ENCODE measurements at regions not wholly inside any gene's neighbourhood (a gene's known extent, or its start where the extent isn't known, plus 50 kb on each side); places are given as distances from the start of the nearest gene placed in this dataset.
"Not testable (repeated sequence)": the region's sequence is repeated elsewhere in the genome, so short reads cannot be mapped to it uniquely, and the experiment has no call there.

DNA sequence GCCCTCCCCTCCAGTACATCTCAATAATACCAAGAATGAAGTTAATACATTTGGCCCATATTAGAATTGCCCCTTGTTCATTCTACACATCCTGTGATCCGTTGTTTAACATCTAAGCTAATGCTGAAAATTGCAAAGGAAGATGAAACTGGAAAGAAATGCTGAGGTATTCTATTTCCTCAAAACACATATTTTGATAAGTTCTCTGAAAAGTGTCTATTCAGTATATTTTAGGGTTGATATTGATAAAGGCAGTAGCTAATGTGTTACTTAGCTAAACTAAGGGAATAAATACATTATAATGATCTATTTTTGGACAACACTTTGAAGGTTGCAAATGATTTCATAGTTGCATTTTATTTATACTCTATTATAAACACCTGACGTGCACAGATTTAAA, 702.6 kb upstream of the ROBO1 start:
- no peak for DNase-seq (ENCODE audit: low spot score)

DNA sequence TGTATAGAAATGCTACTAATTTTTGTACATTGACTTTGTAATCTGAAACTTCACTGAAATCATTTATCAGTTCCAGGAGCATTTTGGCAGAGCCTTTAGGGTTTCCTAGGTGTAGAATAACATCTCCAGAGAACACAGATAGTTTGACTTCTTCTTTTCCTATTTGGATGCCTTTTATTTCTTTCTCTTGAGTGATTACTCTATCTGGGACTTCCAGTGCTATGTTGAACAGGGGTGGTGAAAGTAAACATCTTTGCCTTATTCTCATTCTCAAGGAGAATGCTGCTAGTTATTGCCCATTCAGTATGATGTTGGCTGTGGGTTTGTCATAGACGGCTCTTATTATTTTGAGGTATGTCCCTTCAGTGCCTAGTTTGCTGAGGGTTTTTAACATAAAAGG, 697.9 kb upstream of the ROBO1 start:
- no peak for DNase-seq (ENCODE audit: low spot score)

DNA sequence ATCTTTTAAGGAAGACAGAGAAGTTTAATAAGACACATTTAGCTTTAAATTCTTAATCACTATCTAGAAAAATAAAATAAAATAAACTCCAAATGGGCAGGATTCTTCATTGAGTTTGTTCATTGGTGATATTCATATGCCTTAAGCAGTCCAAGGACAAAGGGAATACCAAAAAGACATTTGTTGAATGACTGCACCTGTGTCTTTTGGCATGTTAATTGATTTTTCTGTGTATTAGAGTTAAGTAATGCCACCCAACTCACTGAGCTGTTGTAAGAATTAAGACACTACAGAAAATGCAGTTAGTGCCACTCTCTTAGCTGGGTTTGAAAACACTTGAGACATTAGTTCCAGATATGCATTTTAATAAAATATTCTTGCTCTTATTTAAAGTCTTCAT, 683.6 kb upstream of the ROBO1 start:
- no peak for DNase-seq (ENCODE audit: low spot score)

DNA sequence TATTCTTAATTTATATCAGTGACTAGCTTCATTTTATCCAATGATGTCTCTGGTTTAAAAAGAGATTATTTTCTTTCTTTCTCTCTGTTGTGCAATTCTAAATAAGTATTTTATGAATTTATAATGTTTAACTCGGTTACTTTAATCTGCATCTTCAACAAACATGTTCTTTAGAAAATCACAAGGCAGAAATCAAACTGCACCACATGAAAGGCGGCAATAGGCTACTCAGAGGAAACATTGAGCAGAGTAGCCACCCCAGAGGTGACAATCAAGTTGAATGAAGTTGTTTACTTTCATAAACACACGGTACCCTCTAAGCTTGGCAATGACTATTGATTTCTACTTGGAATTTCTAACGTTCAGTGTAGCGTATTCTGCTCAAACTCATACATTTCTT, 677.8 kb upstream of the ROBO1 start:
- no peak for DNase-seq (ENCODE audit: low spot score)

DNA sequence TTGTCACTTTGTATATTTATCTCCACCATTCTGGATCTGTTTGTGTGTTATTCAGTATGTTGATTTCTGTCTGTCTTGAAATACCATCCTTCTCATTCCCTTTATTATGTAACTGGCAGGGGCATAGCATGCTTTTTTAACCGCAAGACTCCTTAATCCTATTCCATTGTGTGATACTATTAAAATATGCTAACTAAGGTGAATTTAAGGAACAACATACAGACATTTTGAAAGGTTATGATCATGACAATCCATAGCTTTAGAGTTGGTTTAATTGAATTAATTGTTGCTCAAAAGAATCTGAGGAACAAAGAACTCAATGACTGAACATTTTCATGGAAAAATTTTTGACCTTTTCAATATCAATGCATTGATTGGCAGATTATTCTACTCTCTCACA, 677.3 kb upstream of the ROBO1 start:
- DNase-seq (ENCODE audit: low spot score) = no peak

DNA sequence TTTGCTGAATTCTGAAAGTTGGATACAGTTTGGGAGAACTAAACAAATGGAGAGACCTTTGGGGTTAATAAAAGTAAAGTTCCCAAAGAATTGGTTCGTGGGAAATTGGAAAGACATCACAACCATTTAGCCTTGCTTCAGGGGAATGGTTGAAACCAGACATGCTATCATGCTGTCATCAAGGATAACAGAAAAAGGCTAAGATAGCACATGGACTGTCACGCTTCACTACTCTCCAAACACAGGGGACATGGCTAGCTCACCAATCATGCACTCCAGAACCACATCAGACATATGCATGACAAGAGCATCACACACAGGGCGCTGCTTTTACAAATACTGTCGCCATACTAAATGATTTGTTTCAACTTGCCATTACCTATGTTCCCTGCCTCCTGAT, 671.7 kb upstream of the ROBO1 start:
- DNase-seq (ENCODE audit: low spot score) = no peak

DNA sequence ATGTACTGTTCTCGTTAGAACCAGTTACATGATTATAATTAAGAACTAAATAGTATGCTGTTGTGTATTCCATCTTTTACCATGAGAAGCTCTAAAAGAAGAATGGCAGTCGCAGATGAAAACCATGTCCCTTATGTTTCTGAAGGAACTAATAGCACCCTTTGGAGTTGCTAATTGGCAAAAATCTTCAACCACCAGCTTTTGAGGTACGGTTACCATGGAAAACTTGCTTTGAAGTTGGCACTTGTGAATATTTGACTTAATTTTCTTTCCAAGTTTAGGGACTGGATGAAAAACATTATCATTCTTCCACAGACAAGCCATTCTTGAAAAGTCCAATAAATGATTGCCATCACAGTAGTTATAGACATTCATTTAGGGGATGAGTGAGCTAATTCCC, 666.6 kb upstream of the ROBO1 start:
- no peak for DNase-seq (ENCODE audit: low spot score)

DNA sequence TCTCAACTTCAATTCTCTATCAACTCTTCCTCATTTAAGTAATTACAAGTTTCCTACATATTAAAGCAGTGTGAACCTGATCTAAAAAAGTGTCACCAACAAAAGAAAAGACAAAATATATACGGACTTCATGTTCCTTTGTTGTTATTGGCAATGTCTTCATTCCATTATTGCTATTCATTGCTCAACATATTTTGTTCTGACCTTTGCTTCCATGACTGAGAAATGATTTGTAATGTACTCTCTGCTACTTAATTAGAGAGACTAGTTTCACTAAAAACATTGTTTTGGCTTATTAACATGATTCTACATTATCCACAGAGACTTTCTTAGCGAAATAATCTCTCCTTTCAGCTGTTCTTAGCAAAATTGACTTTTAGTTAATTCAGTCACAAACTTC, 657.2 kb upstream of the ROBO1 start:
- no peak for DNase-seq (ENCODE audit: low spot score)

DNA sequence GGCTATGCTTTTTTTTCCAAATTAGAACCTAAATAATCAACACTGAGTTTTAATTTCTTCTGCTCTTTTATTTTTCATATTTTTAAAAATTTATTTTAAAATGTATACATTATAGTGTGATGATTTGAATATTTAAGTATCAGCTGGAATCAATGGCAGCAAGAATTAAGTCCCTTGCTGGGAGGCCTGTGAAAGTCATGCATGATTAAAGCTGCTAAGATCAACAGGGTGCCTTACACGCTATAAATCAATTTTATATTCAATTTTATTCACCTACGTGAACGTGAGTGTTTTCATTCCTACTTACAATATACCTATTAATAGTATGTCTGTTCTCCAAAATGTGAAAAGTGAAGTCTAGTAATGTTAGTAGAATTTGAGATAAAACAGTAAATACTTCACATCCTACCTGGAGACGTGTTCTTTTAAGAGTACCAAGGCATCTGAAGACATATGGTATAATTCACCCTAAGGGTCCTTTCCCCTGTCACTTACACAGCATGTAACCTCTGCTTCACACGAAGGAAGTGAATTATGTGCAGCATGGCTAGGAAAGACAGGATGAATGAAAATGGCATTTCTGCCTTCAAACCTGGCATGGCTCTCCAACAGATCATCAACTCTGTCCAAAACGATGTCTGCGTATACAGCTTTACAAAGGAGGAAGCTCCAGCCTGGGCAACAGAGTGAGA, 640.4 kb upstream of the ROBO1 start:
- no peak for DNase-seq (ENCODE audit: low spot score)

DNA sequence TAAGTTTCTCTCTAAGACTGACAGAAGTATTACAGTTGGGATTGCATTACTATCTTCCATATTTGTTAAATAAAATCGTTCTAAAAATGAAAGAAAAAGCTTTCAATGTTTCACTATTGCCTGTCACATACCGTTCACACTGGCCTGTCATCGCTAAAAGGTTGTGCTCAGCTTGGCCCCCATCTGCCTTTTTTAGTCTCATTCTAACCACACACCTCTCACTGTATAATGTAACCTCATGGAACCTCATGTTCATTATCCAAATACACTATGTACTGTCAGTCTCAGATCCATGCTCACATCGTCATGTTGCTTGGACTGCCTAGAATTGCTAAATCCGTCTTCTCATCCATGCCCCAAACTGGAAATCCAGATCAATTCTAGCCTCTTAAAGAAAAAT, 637.8 kb upstream of the ROBO1 start:
- no peak for DNase-seq (ENCODE audit: low spot score)

DNA sequence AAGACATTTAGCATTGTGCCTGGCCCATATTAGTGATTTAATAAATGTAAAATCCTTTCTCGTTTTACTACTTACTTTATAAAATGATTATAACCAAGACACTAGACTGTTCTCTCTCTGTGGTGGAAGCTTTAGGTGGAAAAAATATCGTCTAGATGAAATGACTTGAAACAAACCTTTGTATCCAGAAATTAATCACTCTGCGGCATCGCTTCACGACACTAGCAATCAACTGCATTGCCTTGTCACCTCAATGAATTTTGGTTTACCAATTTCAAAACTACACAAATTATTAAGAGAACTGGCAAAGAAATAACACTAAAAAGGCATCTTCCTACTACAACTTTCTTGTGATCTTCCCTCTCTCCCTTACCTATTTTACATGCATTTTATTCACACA, 627.2 kb upstream of the ROBO1 start:
- DNase-seq (ENCODE audit: low spot score) = no peak

DNA sequence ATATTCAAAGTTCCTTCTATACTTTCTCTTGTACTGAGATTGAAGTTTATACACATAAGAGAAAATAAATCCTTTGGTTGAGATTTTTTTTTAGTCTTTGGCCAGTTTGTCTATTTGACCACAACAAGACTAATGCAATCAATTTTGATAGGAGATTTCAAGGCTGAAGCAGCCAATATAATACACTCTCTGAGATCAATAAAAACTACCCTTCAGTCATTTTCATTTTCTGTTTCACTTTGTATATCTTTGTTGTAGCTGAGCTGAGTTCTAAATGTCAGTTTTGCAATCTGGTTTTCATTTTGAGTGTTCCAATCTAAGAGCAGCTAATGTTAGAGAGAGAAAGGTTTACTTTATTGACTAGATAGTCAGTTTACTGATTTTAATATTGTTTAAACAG, 623.8 kb upstream of the ROBO1 start:
- DNase-seq (ENCODE audit: low spot score) = no peak

DNA sequence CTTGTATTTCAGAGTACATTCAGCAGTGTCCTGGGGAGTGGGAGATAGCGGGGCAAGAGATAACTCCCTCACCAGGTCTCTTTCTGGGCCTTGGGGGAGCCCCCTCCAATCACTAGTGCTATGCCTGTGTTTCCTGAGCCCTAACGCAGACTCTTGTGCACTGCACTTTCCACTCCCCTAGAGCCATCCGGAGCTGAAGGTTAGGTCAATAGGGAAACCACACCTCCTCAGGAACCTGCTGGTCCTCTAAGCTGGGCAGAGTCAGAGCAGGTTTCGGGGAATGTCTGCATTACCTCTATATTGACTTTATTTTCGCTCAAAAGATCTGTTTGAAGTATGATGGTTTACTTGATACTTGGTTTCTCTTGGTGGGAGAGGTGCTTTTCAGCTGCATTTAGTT, 617.0 kb upstream of the ROBO1 start:
- DNase-seq (ENCODE audit: low spot score) = no peak

DNA sequence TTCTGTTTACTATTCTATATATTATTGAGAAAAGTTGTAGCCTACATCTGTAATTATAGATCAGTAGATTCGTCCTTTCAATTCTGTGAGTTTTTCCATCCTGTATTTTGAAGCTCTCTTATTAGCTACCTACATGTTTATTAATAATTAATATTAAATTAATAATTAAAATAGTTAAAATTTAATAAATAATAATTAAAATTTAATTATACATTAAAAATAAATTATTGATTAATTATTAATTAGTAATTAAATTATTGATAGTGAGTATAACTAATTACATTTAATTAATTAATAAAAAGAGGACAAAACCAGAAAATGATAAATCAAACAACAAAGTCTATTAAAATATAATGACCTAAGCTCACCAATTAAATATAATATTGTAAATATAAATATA, 606.6 kb upstream of the ROBO1 start:
- no peak for DNase-seq (ENCODE audit: low spot score)

DNA sequence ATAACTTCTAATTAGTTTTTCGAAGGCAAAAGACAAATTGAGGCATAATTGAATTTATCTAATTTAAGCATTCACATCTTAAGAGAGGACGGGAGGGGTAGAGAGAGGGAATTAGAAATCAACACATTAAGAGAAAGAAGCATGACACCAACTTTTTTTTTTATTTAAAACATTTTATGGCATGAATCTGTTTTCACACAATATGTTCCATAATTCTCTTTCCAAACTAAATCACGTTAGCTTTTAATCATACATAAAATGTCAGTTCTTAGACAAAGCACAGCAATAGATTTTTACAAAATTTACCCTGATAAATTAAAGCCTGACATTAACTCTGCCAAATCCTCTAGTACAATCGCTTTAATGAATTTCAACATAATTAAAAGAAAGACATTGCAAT, 600.8 kb upstream of the ROBO1 start:
- DNase-seq (ENCODE audit: low spot score) = no peak

DNA sequence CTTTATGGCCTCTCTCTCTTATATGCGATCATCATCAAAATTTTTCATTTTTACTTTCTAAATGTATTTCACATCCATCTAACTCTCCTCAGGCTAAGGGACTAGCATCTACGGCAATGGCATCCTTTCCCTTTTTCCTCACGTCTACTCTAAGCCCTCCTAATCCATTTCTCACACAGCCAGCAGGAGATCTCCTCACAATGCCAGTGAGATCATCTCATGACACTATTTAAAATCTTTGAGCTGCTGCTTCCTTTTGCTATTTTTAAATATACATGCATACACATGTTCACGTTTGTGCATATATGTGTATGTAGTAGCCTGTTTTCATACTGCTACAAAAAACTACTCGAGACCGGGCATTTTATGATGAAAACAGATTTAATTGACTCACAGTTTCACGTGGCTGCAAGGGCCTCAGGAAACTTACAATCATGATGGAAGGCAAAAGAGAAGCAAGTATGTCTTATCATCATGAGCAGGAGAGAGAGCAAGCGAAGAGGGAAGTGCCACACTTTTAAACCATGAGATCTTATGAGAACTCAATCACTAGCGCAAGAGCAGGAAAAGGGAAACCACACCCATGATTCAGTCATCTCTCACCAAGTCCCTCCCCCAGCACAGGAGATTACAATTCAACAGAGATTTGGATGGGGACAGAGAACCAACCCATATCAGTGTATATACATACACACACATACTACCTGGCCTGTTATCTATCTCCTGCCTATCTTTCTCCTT, 599.2 kb upstream of the ROBO1 start:
- DNase-seq (ENCODE audit: low spot score) = no peak

DNA sequence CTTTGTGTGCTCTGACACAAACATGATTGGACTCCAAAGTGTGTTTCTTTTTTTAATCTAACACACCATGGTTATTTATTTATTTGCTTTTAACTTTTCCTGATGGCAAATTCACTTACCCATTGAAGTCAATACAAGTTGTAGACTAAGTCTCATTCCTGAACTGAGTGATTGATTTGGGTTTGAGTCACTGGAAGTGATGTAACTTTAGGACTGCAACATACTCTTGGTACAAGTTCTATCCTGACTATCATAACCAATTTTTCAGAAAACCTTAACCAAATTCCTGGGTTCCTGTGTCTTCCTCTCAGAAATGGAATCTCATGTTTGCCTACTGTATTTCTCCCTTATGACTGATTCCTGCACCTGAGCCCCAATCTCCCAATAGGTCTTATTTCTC, 590.0 kb upstream of the ROBO1 start:
- DNase-seq (ENCODE audit: low spot score) = no peak

DNA sequence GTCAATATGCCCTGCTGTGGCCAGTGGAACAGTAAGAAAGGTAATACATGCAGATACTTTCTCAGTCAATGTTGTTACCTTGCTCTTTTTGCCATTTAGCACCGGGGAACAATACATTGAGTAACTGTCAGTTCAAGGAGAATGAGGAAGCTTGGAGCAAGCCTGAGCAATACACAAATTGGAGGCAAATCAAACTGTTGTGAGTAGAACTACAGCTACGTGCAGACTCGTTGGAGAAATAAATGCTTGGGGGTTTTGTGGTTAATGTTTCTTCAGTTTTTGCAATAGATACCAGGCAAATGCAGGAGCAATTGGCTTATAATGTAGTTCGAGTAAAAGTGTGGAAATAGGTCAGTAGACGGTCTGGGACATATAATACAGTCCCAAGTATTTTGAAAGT, 587.3 kb upstream of the ROBO1 start:
- no peak for DNase-seq (ENCODE audit: low spot score)

DNA sequence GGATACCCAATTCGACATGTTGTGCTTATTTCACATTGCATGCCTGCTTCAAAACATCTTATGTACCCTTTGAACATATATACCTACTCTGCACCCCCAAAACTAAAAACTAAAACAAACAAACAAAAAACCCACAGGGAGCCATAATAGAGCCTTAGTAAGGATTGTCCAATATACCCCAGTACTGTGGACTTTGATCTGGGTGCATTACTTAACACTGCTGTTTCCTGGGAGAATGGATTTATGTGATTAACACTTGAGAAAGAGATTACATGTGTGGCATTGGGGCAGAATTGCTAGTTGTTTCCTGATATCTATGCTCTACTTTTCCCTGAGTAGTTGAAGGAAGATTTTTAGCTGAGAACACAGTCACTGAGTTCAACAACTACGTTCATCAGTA, 583.4 kb upstream of the ROBO1 start:
- no peak for DNase-seq (ENCODE audit: low spot score)

DNA sequence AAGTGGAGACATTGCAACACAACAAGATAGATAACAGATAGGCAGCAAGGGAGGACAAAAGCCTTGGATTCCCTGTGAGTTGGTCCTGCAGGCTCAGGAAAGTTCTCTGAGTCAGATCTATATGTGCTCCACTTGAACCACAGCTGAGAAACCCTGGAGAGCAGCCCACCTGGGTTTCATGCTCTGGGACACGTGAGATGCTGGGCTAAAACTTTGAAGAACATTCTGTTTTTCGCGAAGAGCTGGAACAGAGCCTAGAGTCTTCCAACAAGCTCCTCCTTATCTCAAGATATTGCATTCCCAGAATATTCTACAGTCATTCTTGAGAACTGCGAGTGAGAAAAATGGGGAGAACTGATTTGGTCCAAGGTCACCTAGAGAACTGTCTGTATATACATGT, 583.0 kb upstream of the ROBO1 start:
- DNase-seq (ENCODE audit: low spot score) = no peak

DNA sequence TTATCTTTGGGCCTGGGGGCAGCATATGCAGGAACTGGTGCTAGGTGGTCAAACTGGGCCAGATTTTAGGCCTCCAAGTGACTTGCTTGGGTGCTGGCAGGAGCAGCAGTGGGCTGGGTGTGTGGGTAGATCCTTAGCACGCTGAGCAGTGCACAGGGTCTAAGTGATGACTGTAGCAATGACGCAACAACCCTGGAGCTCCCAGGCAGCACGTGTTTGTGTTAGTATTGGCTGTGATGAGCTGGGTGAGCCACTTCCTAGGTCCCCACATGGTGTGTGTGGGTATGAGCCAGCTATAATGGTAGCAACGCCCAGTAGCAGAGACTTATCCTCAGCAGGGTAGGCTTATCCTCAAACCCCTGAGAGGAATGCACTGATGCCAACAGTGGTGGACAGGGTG, 570.6 kb upstream of the ROBO1 start:
- no peak for DNase-seq (ENCODE audit: low spot score)

DNA sequence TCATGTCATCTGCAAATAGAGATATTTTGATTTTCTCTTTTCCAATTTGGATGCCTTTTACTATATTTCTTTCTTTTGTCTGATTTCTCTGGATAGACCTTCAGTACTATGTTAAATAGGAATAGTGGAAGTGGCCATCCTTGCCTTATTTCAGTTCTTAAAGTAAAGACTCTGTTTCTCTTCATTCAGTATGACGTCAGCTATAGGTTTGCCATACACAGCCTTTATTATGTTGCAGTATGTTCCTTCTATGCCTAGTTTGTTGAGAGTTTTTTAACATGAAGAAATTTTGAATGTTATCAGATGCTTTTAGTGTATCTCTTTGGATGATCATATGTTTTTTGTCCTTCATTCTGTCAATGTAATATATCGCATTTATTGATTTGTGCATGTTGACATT, 566.7 kb upstream of the ROBO1 start:
- no peak for DNase-seq (ENCODE audit: low spot score)

DNA sequence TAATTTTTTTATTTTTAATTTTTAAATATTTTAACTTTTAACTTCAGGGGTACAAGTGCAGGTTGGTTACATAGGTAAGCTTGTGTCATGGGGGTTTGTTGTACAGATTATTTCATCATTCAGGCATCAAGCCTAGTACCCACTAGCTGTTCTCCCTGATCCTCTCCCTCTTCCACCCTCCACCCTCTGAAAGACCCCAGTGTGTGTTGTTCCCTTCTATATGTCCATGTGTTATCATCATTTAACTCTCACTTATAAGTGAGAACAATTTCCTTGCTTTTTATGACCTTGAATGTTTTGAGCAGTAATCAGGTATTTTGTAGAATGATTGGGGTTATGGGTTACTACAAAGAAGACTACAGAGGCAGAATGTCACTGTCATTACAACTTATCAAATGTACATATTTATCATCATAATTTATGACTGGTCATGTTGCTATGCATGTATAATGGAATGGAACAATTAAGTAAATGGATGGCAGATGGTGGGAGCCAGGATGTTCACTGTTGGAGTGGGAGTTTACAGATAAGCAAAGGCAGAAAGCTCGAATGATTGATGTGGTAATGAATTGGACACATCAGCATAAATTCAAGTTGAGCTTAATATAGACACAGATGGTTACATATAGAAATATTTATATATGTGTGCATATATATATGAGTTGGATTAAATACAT, 563.8 kb upstream of the ROBO1 start:
- no peak for DNase-seq (ENCODE audit: low spot score)

DNA sequence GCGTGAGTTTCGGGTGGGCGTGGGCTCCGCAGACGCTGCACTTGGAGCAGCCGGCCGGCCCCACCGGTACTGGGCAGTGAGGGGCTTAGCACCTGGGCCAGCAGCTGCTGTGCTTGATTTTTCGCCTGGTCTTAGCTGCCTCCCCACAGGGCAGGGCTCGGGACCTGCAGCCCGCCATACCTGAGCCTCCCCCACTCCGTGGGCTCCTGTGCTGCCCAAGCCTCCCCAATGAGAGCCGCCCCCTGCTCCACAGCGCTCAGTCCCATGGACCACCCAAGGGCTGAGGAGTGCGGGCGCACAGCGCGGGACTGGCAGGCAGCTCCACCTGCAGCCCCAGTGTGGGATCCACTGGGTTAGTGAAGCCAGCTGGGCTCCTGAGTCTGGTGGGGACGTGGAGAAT, 546.7 kb upstream of the ROBO1 start:
- DNase-seq (ENCODE audit: low spot score) = not testable (repeated sequence)

Measured in hematopoietic multipotent progenitor cell treated with erythropoietin and hydrocortisone succinate and interleukin-3 and kit ligand, for 17 days (in vitro differentiated cells).